KMS-11 (cell line): ENCODE measurements at regions not wholly inside any gene's neighbourhood (a gene's known extent, or its start where the extent isn't known, plus 50 kb on each side); places are given as distances from the start of the nearest gene placed in this dataset.

Experiments used
- H2AFZ ChIP-seq: fragments of 200-600 bp; sonication (generic); 2 replicates; pipeline ENCODE4 v1.6.1; 2016; ENCODE audit warnings: antibody characterized with exemption, mixed run types, low read depth
- H3K27ac ChIP-seq: fragments of 200-600 bp; sonication (generic); 2 replicates; pipeline ENCODE4 v1.6.1; 2016; ENCODE audit warnings: mild to moderate bottlenecking, mixed run types
- H3K27me3 ChIP-seq: fragments of 200-600 bp; sonication (generic); 2 replicates; pipeline ENCODE4 v1.6.1; 2017; ENCODE audit warnings: mild to moderate bottlenecking, low read depth, mixed run types, moderate library complexity; ENCODE audit not compliant: insufficient read depth
- H3K36me3 ChIP-seq: fragments of 200-600 bp; sonication (generic); 2 replicates; pipeline ENCODE4 v1.6.1; 2017; ENCODE audit warnings: mild to moderate bottlenecking, mixed run types; ENCODE audit not compliant: insufficient read depth
- H3K4me1 ChIP-seq: fragments of 200-600 bp; sonication (generic); 2 replicates; pipeline ENCODE4 v1.6.1; 2016; ENCODE audit warnings: mild to moderate bottlenecking, low read depth, mixed run types; ENCODE audit not compliant: poor library complexity, severe bottlenecking
- H3K4me2 ChIP-seq: fragments of 200-600 bp; sonication (generic); 2 replicates; pipeline ENCODE4 v1.7.0; 2016; ENCODE audit warnings: mild to moderate bottlenecking, mixed run types
- H3K4me3 ChIP-seq: fragments of 200-600 bp; sonication (generic); IDR thresholded peaks from 2 replicates; pipeline ENCODE4 v1.6.1; 2017; ENCODE audit warnings: low read depth, low read length, mixed read lengths; ENCODE audit not compliant: insufficient read depth
- H3K79me2 ChIP-seq: fragments of 200-600 bp; sonication (generic); 2 replicates; pipeline ENCODE4 v1.6.1; 2016; ENCODE audit warnings: low read depth, mixed run types; ENCODE audit not compliant: insufficient read depth
- H3K9ac ChIP-seq: fragments of 200-600 bp; sonication (generic); 2 replicates; pipeline ENCODE4 v1.6.1; 2016; ENCODE audit warnings: mild to moderate bottlenecking, mixed run types
- H4K20me1 ChIP-seq: fragments of 200-600 bp; sonication (generic); 2 replicates; pipeline ENCODE4 v1.6.1; 2016; ENCODE audit warnings: mild to moderate bottlenecking, mixed run types; ENCODE audit not compliant: insufficient read depth
- CTCF ChIP-seq: fragments of 200-600 bp; sonication (generic); conservative IDR thresholded peaks from 2 replicates; pipeline ENCODE4 v1.6.1; 2017; ENCODE audit warnings: low read depth, mild to moderate bottlenecking, antibody characterized with exemption, low read length, moderate library complexity, mixed read lengths

GRCh38 chr10:106053061-106053460 lies 1111.4 kb downstream of the SORCS1 start:
- Histone ChIP-seq H3K9ac (no peak overlapping the region), H3K27me3 (no peaks in the 10 kb centered on the region), H2AFZ (no peak overlapping the region), H3K79me2 (no peaks in the 10 kb centered on the region), H3K36me3 (no peaks in the 10 kb centered on the region), H3K4me3 (no peak overlapping the region), H3K4me2 (no peak overlapping the region), H3K27ac (no peak overlapping the region), H3K4me1 (no peaks in the 10 kb centered on the region), H4K20me1 (no peaks in the 10 kb centered on the region)
- TF ChIP-seq CTCF, result no peak

GRCh38 chr10:106044503-106044902 lies 1120.0 kb downstream of the SORCS1 start:
- Histone ChIP-seq H3K79me2 (no peaks in the 10 kb centered on the region), H3K9ac (no peak overlapping the region), H3K27me3 (no peaks in the 10 kb centered on the region; the same call in 1 of the 2 replicates), H3K27ac (no peak overlapping the region), H4K20me1 (no peaks in the 10 kb centered on the region), H3K4me3 (no peak overlapping the region), H3K36me3 (no peaks in the 10 kb centered on the region), H2AFZ (no peak overlapping the region), H3K4me2 (no peak overlapping the region), H3K4me1 (no peaks in the 10 kb centered on the region)
- no peak for TF ChIP-seq CTCF

GRCh38 chr10:106043863-106044262 lies 1120.6 kb downstream of the SORCS1 start:
- H3K4me2 ChIP-seq, result no peak overlapping the region
- H2AFZ ChIP-seq, result no peak overlapping the region
- H3K9ac ChIP-seq, result no peak overlapping the region
- H3K4me3 ChIP-seq, result no peak overlapping the region
- no peaks in the 10 kb centered on the region; the same call in 1 of the 2 replicates for H3K27me3 ChIP-seq
- H3K79me2 ChIP-seq, result no peaks in the 10 kb centered on the region
- no peaks in the 10 kb centered on the region for H4K20me1 ChIP-seq
- no peak overlapping the region for H3K27ac ChIP-seq
- no peaks in the 10 kb centered on the region for H3K36me3 ChIP-seq
- TF ChIP-seq CTCF, result no peak
- H3K4me1 ChIP-seq, result no peaks in the 10 kb centered on the region

- TF ChIP-seq CTCF, result no peak
- H3K9ac ChIP-seq, result no peak overlapping the region
- no peak overlapping the region for H3K4me2 ChIP-seq
- no peaks in the 10 kb centered on the region for H3K36me3 ChIP-seq
- no peaks in the 10 kb centered on the region; the same call in 1 of the 2 replicates for H3K27me3 ChIP-seq
- H3K79me2 ChIP-seq, result no peaks in the 10 kb centered on the region
- no peaks in the 10 kb centered on the region for H3K4me1 ChIP-seq
- no peaks in the 10 kb centered on the region for H4K20me1 ChIP-seq
- no peak overlapping the region for H3K4me3 ChIP-seq
- H2AFZ ChIP-seq, result no peak overlapping the region
- H3K27ac ChIP-seq, result no peak overlapping the region
These were observed 1126.3 kb downstream of the SORCS1 start for GRCh38 chr10:106038246-106038645.

- no peak overlapping the region for H2AFZ ChIP-seq
- H3K9ac ChIP-seq, result no peak overlapping the region
- no peak overlapping the region for H3K27ac ChIP-seq
- H3K4me2 ChIP-seq, result no peak overlapping the region
- H3K4me3 ChIP-seq, result no peak overlapping the region
- no peaks in the 10 kb centered on the region for H3K79me2 ChIP-seq
- H4K20me1 ChIP-seq, result no peaks in the 10 kb centered on the region
- H3K36me3 ChIP-seq, result no peaks in the 10 kb centered on the region
- no peak for TF ChIP-seq CTCF
- H3K27me3 ChIP-seq, result no peaks in the 10 kb centered on the region
- no peaks in the 10 kb centered on the region for H3K4me1 ChIP-seq
These were observed 1131.4 kb downstream of the SORCS1 start for GRCh38 chr10:106033065-106033464.
